Panc1 (cell line): ENCODE measurements at regions not wholly inside any gene's neighbourhood (a gene's known extent, or its start where the extent isn't known, plus 50 kb on each side); places are given as distances from the start of the nearest gene placed in this dataset.
"Not testable (repeated sequence)": the region's sequence is repeated elsewhere in the genome, so short reads cannot be mapped to it uniquely, and the experiment has no call there.

ENCODE experiments used
- ATAC-seq: fragments of 200-7000 bp; cut with Tn5 transposase; 2 replicates; pipeline ENCODE4 v1.9.1; 2020; ENCODE audit warnings: mild to moderate bottlenecking, moderate library complexity
- BruUV-seq: library from RNA; stranded (reverse); fragments of 400-500 nt; replicated peaks from 2 replicates; lab custom pipeline; 2021; lab: Mats Ljungman, UMichigan
- CTCF ChIA-PET: fragments of 300-600 bp; sonication (Branson Sonifier 250); formaldehyde crosslinking; loops from one replicate; lab custom pipeline; 2022; ENCODE audit warnings: antibody characterized with exemption; lab: Charles Lee
- POLR2A ChIA-PET: fragments of 300-600 bp; sonication (Branson Sonifier 250); formaldehyde crosslinking; loops from one replicate; lab custom pipeline; 2022; ENCODE audit warnings: antibody characterized with exemption; lab: Charles Lee
- DNase-seq: peaks from one replicate; pipeline ENCODE4 v3.0.0-alpha.2; 2010; ENCODE audit warnings: low read depth, low spot score
- H3K27ac ChIP-seq: 2 replicates; pipeline ENCODE4 v1.5.1; 2011; ENCODE audit warnings: mild to moderate bottlenecking, low read length, inconsistent platforms
- H3K27me3 ChIP-seq: fragments of 200-500 bp; sonication (Bioruptor generic); 2 replicates; pipeline ENCODE4 v1.6.0; 2014; ENCODE audit warnings: low read length, inconsistent platforms; ENCODE audit not compliant: control insufficient read depth, insufficient read depth
- H3K36me3 ChIP-seq: fragments of 200-500 bp; sonication (Bioruptor generic); 2 replicates; pipeline ENCODE4 v1.5.1; 2014; ENCODE audit warnings: inconsistent platforms, mild to moderate bottlenecking, low read length, moderate library complexity; ENCODE audit not compliant: control insufficient read depth, insufficient read depth
- H3K4me1 ChIP-seq: 2 replicates; pipeline ENCODE4 v1.5.1; 2011; ENCODE audit warnings: inconsistent platforms, mild to moderate bottlenecking, low read length, moderate library complexity; ENCODE audit not compliant: control insufficient read depth, insufficient read depth
- H3K4me3 ChIP-seq, 2 experiments: 2 replicates each; pipeline ENCODE4 v1.5.1; 2011 to 2012; ENCODE audit warnings: low read depth in 2 of 2, low read length in 2 of 2, mild to moderate bottlenecking in 2 of 2, inconsistent platforms in 1 of 2, moderate library complexity in 1 of 2
- H3K9me3 ChIP-seq: fragments of 200-500 bp; sonication (Bioruptor generic); 2 replicates; pipeline ENCODE4 v1.5.1; 2014; ENCODE audit warnings: low read depth, mild to moderate bottlenecking, inconsistent platforms, low read length, moderate library complexity; ENCODE audit not compliant: control insufficient read depth, insufficient read depth
- CTCF ChIP-seq: fragments of 450-650 bp; IDR thresholded peaks from 2 replicates; pipeline ENCODE4 v1.5.1; 2017; ENCODE audit warnings: mild to moderate bottlenecking
- POLR2AphosphoS5 ChIP-seq: IDR thresholded peaks from 2 replicates; pipeline ENCODE4 v1.6.1; 2012; ENCODE audit warnings: mild to moderate bottlenecking, low read depth, low read length, moderate library complexity
- REST ChIP-seq, 2 experiments: IDR thresholded peaks; 2 replicates each; pipeline ENCODE4 v1.6.1; 2011 to 2012; ENCODE audit warnings: low read depth in 2 of 2, control low read depth in 1 of 2, low read length in 1 of 2, mild to moderate bottlenecking in 1 of 2, moderate library complexity in 1 of 2; ENCODE audit not compliant: insufficient read depth in 1 of 2
- SIN3A ChIP-seq: IDR thresholded peaks from 2 replicates; pipeline ENCODE4 v1.6.1; 2012; ENCODE audit warnings: low read depth, mild to moderate bottlenecking, low read length, moderate library complexity, borderline replicate concordance; ENCODE audit not compliant: insufficient read depth
- TCF7L2 ChIP-seq: IDR thresholded peaks from 2 replicates; pipeline ENCODE4 v1.6.1; 2011; ENCODE audit warnings: mild to moderate bottlenecking, low read depth, low read length, inconsistent platforms
- in situ Hi-C: cut with HindIII; loops from 2 replicates; pipeline ENCODE4 v1.10.0; 2016; ENCODE audit warnings: low sequenced_read_pairs, low pct_unique_long_range_greater_than_20kb
- intact Hi-C: fragments of 100-400 bp; cut with micrococcal nuclease; formaldehyde crosslinking; loops from one replicate; pipeline ENCODE4 v1.10.0; 2022; ENCODE audit not compliant: unreplicated experiment

DNA sequence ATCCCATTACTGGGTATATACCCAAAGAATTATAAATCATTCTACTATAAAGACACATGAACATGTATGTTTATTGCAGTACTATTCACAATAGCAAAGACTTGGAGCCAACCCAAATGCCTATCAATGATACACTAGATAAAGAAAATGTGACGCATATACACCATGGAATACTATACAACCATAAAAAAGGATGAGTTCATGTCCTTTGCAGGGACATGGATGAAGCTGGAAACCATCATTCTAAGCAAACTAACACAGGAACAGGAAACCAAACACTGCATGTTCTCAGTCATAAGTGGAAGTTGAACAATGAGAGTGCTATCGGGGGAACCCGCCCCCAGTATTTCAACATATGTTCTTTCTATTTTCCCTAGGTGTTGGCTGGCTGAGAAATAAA lies 232.0 kb downstream of the ZIC3 start:
- H3K36me3 ChIP-seq, H3K9me3 ChIP-seq, H3K4me1 ChIP-seq, in situ Hi-C loops, DNase-seq, CTCF ChIA-PET, intact Hi-C loops, H3K27ac ChIP-seq, BruUV-seq, ATAC-seq, H3K4me3 ChIP-seq, H3K27me3 ChIP-seq, POLR2A ChIA-PET: not testable (repeated sequence)

DNA sequence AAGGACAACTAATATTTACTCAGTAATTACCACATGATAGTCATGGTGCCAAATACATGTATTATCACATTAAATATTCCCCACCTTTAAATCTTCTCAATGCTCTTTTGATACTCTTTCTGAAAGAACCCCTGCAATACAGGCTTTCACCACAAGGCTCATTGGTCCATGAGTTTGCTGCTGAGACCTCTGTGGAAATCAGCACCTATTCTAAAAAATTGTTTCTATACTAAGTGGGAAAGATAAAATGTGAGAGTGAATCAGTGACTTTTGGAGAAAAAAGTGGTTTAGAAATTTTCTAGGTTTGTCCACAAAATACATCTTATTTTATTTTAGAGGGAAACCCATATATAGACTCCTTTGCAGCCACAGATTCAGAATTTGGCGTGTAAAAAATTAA lies 257.3 kb downstream of the ZIC3 start:
- H3K9me3 ChIP-seq = no peaks in the 10 kb centered on the region
- H3K36me3 ChIP-seq = no peaks in the 10 kb centered on the region
- H3K27ac ChIP-seq = no peak overlapping the region
- ATAC-seq = no peak
- in situ Hi-C loops (no loop called here), intact Hi-C loops (no loop called here)
- no peak overlapping the region for H3K4me3 ChIP-seq
- DNase-seq = no peak
- CTCF ChIA-PET = no interaction called here
- TF ChIP-seq TCF7L2 = no peak
- no peak for TF ChIP-seq REST (IDR thresholded peaks at IDR 0.05; ENCODE audit: insufficient read depth in 1 of 2, low read depth in 2 of 2, low read length in 1 of 2)
- no peak for TF ChIP-seq POLR2AphosphoS5
- TF ChIP-seq SIN3A = no peak
- no peak for TF ChIP-seq CTCF
- BruUV-seq = no TSS peak
- H3K27me3 ChIP-seq = no peaks in the 10 kb centered on the region
- POLR2A ChIA-PET = no interaction called here
- H3K4me1 ChIP-seq = no peaks in the 10 kb centered on the region

DNA sequence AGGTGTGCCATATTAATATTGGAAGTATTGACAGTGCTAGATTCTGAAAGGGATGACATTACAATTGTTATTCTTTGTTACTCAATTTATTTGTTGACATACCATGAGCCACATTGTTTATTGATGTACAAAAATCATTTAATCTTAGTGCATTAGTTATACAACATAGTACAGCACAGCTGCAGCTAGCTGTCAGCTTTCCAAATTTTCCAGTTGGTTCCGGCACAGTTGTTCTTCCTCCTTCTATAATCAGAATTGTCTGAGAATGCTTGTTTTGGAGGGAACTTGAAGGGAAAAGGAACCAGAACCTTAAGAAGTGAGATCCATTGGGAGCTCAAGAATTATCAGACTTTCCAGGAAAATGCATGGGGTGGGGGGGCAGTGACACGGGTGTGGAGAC lies 281.4 kb downstream of the ZIC3 start:
- Histone ChIP-seq H3K4me1 (no peaks in the 10 kb centered on the region), H3K9me3 (no peaks in the 10 kb centered on the region), H3K36me3 (no peaks in the 10 kb centered on the region), H3K4me3 (no peak overlapping the region), H3K27ac (no peak overlapping the region), H3K27me3 (no peaks in the 10 kb centered on the region)
- in situ Hi-C loops = no loop called here
- TF ChIP-seq REST (IDR thresholded peaks at IDR 0.05; ENCODE audit: insufficient read depth in 1 of 2, low read depth in 2 of 2, low read length in 1 of 2) (no peak), TCF7L2 (no peak), SIN3A (no peak), POLR2AphosphoS5 (no peak), CTCF (no peak)
- ChIA-PET CTCF (no interaction called here), POLR2A (no interaction called here)
- intact Hi-C loops = no loop called here
- no TSS peak for BruUV-seq
- ATAC-seq (no peak), DNase-seq (no peak)
